ENCODE measurements at regions not wholly inside any gene's neighbourhood (a gene's known extent, or its start where the extent isn't known, plus 50 kb on each side); places are given as distances from the start of the nearest gene placed in this dataset.

DNA sequence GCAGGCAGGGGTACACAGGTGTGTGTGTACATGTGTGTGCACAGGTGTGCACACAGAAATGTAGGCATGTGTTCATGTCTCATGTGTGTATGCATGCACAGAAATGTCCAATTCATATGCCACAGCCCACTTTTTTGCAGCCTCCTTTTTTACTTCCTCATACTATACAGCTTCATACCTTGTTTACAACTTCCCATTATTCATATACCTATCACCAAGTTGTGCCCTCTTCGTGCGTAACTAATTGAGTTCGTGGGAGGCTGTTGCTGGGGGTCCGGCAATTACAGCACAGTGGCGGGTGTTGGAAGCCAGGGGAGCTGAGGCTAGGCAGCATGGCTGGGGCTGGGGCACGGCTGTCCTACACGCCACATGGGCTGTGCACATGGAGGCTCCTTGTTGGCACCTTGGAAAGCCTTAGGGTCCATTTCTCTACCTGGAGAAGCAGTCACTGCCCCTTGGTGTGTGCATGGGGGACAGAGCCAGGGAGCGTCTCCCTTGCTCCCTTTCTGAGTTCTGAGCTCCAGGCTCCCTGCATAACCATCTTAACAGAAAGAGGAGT, 266.7 kb downstream of the ENGASE start:
- no peak for DNase-seq (ENCODE audit: low read depth)

- no peak for DNase-seq (ENCODE audit: low read depth)
Measured at GRCh38 chr17:79340333-79341221, 266.0 kb downstream of the ENGASE start.

GRCh38 chr17:79339321-79339720, 264.7 kb downstream of the ENGASE start:
- DNase-seq (ENCODE audit: low read depth), result no peak

DNA sequence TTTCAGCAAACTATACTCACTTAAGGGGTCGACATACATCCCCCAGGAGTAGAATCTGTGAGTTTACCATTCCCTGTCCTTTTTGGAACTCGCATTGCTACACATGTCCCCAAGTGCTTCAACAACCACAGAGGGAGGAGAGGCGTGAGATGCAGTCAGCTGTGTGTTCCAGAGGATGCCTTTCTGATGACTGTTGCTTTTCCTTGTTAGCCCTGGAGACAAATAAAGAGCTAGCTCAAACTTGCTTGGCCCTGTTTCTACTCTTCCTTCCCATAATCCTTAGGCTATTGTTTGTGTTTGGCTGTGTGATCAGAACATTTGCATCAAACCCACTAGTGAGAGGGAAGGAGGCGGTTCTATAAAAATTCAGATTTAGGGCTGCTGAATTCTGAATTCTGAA, 264.0 kb downstream of the ENGASE start:
- DNase-seq (ENCODE audit: low read depth), result peak; percentile 40

DNA sequence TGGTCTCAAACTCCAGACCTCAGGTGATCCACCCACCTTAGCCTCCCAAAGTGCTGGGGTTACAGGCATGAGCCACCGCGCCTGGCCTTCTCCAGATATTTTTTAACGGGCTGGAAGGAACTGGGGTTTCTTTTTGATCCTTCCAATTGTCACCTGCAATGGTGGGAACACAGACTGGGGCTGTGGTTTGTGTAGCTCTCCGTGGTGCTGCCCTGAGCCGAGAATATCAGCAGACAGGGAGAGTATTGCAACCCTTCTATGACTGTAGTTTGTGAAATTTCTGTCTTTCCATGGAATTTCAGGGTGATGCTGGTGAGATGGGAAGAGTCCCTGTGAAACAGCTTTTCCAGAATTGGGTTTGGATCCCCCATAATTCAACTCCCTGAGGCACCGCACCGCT, 263.5 kb downstream of the ENGASE start:
- no peak for DNase-seq (ENCODE audit: low read depth)

- no peak for DNase-seq (ENCODE audit: low read depth)
Measured at GRCh38 chr17:79337053-79337452, 262.4 kb downstream of the ENGASE start.

GRCh38 chr17:79335456-79335855, 260.8 kb downstream of the ENGASE start:
- no peak for DNase-seq (ENCODE audit: low read depth)

GRCh38 chr17:79332011-79332554, 257.5 kb downstream of the ENGASE start:
- DNase-seq (ENCODE audit: low read depth), result no peak

GRCh38 chr17:79331492-79331891, 256.9 kb downstream of the ENGASE start:
- DNase-seq (ENCODE audit: low read depth), result no peak

DNA sequence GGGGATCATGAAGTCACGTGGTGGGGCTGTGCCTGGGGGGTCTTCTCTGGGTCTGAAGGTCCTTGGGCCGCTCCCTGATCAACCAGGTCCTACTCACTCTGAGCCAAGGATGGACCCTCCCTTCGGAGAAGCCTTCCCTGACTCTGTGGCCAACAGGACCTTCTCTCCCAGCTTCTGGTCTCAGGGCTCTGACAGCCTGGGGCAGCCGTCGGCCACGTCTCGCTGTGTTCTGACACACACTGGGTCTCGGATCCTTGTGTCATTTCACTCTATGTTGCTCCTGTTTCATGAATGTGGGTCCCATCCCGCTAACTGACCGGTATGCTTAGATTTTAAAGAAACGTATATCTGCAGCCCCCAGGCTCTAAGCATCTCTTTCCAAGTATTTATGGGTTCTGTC, 256.1 kb downstream of the ENGASE start:
- DNase-seq (ENCODE audit: low read depth), result no peak

GRCh38 chr17:79330229-79330628, 255.6 kb downstream of the ENGASE start:
- DNase-seq (ENCODE audit: low read depth), result no peak

DNA sequence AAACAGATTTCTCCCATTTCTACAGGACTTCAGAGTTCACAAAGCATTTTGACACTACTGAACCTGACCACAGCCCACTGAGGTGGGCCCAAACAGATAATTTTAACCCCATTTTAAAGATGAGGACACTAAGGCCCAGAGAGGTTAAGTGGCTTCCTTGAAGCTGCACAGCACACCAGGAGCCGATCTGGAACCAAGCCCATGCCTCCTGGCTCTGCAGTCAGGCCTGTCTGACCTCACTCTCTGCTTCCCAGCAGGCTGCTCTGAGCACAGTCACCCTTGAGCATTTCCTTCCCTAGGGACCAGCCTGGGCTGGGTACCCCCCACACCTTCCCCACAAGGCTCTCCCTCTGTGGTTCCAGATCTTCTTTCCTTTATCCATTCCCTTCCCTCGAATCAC, 252.2 kb downstream of the ENGASE start:
- no peak for DNase-seq (ENCODE audit: low read depth)

DNA sequence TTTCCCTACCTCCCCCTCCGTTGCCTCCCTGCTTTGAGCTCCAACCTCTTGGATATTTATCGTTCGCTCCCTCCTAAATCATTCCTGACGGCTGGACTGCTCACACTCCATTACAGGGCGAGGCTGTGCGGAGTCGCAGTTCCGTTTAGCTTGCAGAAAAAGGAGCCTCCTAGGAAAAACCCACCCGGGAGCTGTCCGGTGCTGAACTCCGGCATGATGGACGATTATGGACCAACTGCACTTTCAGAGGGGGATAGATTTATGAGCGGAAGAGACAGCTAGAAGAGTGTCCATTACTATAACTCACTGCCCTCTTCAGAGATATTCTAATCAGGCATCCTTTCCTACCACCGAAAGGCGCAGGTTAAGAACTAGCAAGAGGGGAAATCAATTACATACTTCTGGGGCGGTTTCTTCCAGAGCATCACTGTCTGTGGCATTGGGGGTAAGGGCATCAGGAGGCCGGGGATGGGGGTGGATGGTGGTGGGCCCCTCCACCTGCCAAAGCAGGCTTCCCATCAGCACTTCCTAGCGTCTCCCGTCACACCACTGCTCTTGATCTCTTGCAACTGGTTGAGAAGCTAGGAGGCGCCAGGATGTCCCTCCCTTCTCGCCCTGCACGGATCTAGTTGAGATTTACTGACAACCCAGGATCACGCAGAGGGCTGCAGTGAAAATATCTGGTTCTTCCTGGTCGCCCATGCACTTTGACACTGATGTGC, 251.2 kb downstream of the ENGASE start:
- peak; percentile 23 for DNase-seq (ENCODE audit: low read depth)

GRCh38 chr17:79324194-79324593, 249.6 kb downstream of the ENGASE start:
- no peak for DNase-seq (ENCODE audit: low read depth)

DNA sequence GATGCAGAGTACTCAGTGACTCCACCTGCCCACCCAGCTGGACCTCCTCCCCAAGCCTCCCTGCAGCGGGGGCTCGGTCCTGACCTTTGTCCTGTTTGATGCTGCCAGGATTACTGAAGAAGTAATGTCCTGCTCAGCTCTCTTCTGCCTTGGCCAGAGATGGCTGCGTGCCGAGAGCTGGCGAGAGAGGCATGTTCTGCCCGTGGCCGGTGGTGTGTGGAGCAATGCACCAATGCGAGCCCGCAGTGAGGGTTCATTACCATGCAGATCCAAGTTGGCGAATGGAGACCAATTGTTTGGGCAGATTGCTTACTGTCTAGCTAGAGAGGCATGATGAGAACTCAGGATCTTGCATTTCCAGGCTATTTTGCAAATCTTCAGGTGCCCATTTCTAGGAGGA, 248.9 kb downstream of the ENGASE start:
- DNase-seq (ENCODE audit: low read depth), result no peak

DNA sequence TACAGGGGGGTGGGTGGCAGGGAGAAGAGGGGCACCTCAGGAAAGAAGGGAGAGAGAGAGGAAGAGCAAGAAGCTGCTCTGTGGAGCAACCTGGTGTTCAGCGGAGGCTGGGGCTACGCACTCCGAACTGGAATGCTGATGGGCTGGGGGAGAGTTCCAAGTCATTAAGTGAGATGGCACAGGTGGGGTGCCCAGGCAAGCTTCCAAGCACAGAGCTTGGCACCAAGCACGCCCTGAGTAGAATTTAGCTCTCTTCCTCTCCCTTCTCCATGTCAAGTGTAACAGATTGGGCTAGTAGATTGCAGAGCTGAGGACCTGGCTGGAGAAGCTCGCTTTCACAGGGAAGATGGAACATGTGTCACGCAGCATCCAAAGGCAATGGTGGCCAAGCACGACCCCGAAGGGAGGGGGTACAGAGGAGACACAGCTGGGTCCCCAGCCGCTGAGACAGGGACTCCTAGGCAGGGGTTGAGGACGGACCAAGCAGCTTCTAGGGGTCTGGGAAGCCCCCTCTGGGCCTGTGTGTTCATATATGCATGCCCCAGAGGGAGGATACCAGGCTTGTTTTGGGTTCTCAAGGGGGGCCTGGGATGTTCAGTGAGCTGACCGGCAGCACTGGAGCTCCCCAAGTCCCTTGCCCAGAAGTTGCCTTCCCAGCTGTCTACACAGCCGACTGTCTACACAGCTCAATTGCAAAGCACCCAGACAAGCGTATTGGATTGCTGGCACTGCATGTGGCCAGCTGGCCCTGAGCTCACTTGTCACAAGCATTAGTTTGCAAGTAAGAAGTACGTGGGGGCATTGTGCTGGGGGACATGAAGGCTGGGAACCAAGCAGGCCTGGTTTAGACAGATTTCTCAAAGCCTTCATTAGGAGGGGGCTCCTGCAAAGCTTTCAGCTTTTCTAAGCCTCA, 247.8 kb downstream of the ENGASE start:
- no peak for DNase-seq (ENCODE audit: low read depth)

GRCh38 chr17:79320331-79320730, 245.7 kb downstream of the ENGASE start:
- DNase-seq (ENCODE audit: low read depth), result no peak

GRCh38 chr17:79317916-79318315, 243.3 kb downstream of the ENGASE start:
- DNase-seq (ENCODE audit: low read depth), result no peak

DNA sequence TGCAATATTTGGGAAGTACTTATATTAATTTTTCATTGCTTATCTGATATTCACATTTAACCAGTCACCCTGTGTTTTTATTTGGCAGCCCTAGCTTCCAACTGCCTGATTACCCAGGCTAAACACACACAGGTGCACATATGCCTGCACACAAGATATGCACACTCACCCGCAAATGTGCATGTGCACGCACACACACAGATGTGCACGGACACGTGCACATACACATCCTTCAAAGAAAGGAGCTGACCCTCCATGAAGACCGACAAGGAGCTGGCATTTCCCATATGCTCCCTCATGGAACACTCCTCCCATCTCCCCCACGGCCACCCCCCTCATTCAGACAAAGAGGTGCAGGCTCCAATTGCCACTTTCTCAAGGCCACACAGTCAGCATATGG, 242.2 kb downstream of the ENGASE start:
- no peak for DNase-seq (ENCODE audit: low read depth)

GRCh38 chr17:79315358-79316105, 240.9 kb downstream of the ENGASE start:
- no peak for DNase-seq (ENCODE audit: low read depth)

Data from EH (cell line).